Left colon (tissue), 2 donors: ENCODE measurements at regions not wholly inside any gene's neighbourhood (a gene's known extent, or its start where the extent isn't known, plus 50 kb on each side); places are given as distances from the start of the nearest gene placed in this dataset.

ENCODE experiments used
- ATAC-seq: fragments of 200-7000 bp; cut with Tn5 transposase; one replicate; pipeline ENCODE4 v1.9.1; 2020; ENCODE audit warnings: mild to moderate bottlenecking, moderate library complexity
- DNase-seq, 2 donors: peaks; one replicate each; pipeline ENCODE4 v3.0.0-alpha.2; 2020
- intact Hi-C, 2 donors: fragments of 100-400 bp; cut with DNase I in 1 of 2; cut with micrococcal nuclease in 1 of 2; formaldehyde crosslinking; loops; one replicate each; pipeline versions ENCODE4 v1.11.2 to v1.14.0; 2022; cut with DNase I, micrococcal nuclease
- donor health status: DM: no; HTN: no; CAD: no.
- donor health status: DM: yes; HTN: yes; CAD: no.

- intact Hi-C loops = no loop called here
- ATAC-seq (no peak), DNase-seq (no peak)
These were observed 84.1 kb downstream of the TNFSF11 start for GRCh38 chr13:42658019-42658418.

GRCh38 chr13:42660333-42660965 is 86.5 kb downstream of the TNFSF11 start:
- intact Hi-C loops = no loop called here
- no peak for ATAC-seq
- DNase-seq = no peak

- no peak for ATAC-seq
- intact Hi-C loops = no loop called here
- no peak for DNase-seq
These were observed 93.7 kb downstream of the TNFSF11 start for GRCh38 chr13:42667638-42668037.

- DNase-seq (no peak), ATAC-seq (no peak)
- intact Hi-C loops = no loop called here
These were observed 97.5 kb downstream of the TNFSF11 start for GRCh38 chr13:42671502-42671901.

GRCh38 chr13:42673677-42674076 is 99.7 kb downstream of the TNFSF11 start:
- intact Hi-C loops = no loop called here
- no peak for ATAC-seq

GRCh38 chr13:42680748-42681147 is 100.6 kb upstream of the FAM216B start:
- DNase-seq = no peak
- intact Hi-C loops = no loop called here
- no peak for ATAC-seq

More at GRCh38 chr13:42673677-42674076, 99.7 kb downstream of the TNFSF11 start:
- DNase-seq = no peak

GRCh38 chr13:42681326-42682100 is 99.9 kb upstream of the FAM216B start:
- DNase-seq (no peak), ATAC-seq (no peak)
- intact Hi-C loops = no loop called here

GRCh38 chr13:42684226-42684625 is 97.2 kb upstream of the FAM216B start:
- DNase-seq = no peak
- ATAC-seq = no peak
- intact Hi-C loops = no loop called here

GRCh38 chr13:42685751-42686150 is 95.6 kb upstream of the FAM216B start:
- DNase-seq (no peak), ATAC-seq (no peak)
- intact Hi-C loops = no loop called here

GRCh38 chr13:42686165-42686564 is 95.2 kb upstream of the FAM216B start:
- intact Hi-C loops = no loop called here
- no peak for ATAC-seq

GRCh38 chr13:42688821-42689220 is 92.6 kb upstream of the FAM216B start:
- DNase-seq = no peak
- no peak for ATAC-seq
- intact Hi-C loops = no loop called here

More at GRCh38 chr13:42686165-42686564, 95.2 kb upstream of the FAM216B start:
- no peak for DNase-seq

GRCh38 chr13:42696191-42696590 is 85.2 kb upstream of the FAM216B start:
- ATAC-seq (no peak), DNase-seq (no peak)
- intact Hi-C loops = no loop called here

GRCh38 chr13:42699912-42700311 is 81.5 kb upstream of the FAM216B start:
- no peak for ATAC-seq
- intact Hi-C loops = no loop called here
- DNase-seq = no peak

GRCh38 chr13:42702716-42703115 is 78.7 kb upstream of the FAM216B start:
- ATAC-seq = no peak
- intact Hi-C loops = no loop called here
- DNase-seq = no peak

GRCh38 chr13:42703740-42704139 is 77.6 kb upstream of the FAM216B start:
- ATAC-seq (no peak), DNase-seq (no peak)

GRCh38 chr13:42706286-42706685 is 75.1 kb upstream of the FAM216B start:
- no peak for ATAC-seq
- DNase-seq = no peak
- intact Hi-C loops = no loop called here

More at GRCh38 chr13:42703740-42704139, 77.6 kb upstream of the FAM216B start:
- intact Hi-C loops = no loop called here

GRCh38 chr13:42707048-42707447 is 74.3 kb upstream of the FAM216B start:
- intact Hi-C loops = no loop called here
- no peak for DNase-seq
- no peak for ATAC-seq

- no peak for ATAC-seq
- intact Hi-C loops = no loop called here
- DNase-seq = no peak
These were observed 73.8 kb upstream of the FAM216B start for GRCh38 chr13:42707586-42707985.

- ATAC-seq (no peak), DNase-seq (no peak)
- intact Hi-C loops = no loop called here
These were observed 73.0 kb upstream of the FAM216B start for GRCh38 chr13:42708391-42708790.

- intact Hi-C loops = no loop called here
- ATAC-seq = no peak
- DNase-seq = no peak
These were observed 72.1 kb upstream of the FAM216B start for GRCh38 chr13:42709276-42709675.

GRCh38 chr13:42715909-42716308 is 65.5 kb upstream of the FAM216B start:
- intact Hi-C loops = no loop called here
- no peak for ATAC-seq

More at GRCh38 chr13:42715909-42716308, 65.5 kb upstream of the FAM216B start:
- no peak for DNase-seq
